Astrocyte of the spinal cord (primary cell): ENCODE measurements at regions not wholly inside any gene's neighbourhood (a gene's known extent, or its start where the extent isn't known, plus 50 kb on each side); places are given as distances from the start of the nearest gene placed in this dataset.

ENCODE experiments used
- DNase-seq: peaks from one replicate; pipeline ENCODE4 v3.0.0; 2011; ENCODE audit warnings: low read depth, low spot score
- H3K4me3 ChIP-seq: 2 replicates; pipeline ENCODE4 v1.5.1; 2011; ENCODE audit warnings: low read depth, mild to moderate bottlenecking, low read length, moderate library complexity
- in situ Hi-C: cut with HindIII; loops from 2 replicates; pipeline ENCODE4 v1.10.0; 2017; ENCODE audit warnings: low sequenced_read_pairs
- TF ChIP-seq, protein P1 (sequence below): IDR thresholded peaks from 2 replicates; pipeline ENCODE4 v1.5.1; 2012; ENCODE audit warnings: low read depth, mild to moderate bottlenecking, low read length, inconsistent platforms

DNA sequence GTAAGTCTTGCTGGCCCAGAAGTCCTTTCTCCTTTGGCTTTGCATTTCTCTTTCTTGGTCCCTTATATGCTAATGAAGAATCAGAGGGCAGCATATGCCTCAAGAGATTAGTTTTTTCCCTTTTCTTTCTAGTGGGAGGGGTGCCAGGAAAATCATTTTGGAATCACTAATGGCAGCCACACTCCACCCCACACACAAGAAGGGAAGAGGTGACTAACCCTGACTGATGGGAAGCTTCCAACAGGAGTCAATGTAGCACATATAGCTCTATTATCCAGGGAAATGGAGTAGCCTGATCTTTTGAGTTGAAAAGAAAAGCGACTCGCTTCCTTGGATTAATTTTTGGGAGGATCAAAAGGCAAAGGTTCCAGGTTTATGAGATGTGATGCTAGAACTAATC is 225.3 kb downstream of the KIF20B start:
- in situ Hi-C loops = no loop called here
- TF ChIP-seq, protein P1, sequence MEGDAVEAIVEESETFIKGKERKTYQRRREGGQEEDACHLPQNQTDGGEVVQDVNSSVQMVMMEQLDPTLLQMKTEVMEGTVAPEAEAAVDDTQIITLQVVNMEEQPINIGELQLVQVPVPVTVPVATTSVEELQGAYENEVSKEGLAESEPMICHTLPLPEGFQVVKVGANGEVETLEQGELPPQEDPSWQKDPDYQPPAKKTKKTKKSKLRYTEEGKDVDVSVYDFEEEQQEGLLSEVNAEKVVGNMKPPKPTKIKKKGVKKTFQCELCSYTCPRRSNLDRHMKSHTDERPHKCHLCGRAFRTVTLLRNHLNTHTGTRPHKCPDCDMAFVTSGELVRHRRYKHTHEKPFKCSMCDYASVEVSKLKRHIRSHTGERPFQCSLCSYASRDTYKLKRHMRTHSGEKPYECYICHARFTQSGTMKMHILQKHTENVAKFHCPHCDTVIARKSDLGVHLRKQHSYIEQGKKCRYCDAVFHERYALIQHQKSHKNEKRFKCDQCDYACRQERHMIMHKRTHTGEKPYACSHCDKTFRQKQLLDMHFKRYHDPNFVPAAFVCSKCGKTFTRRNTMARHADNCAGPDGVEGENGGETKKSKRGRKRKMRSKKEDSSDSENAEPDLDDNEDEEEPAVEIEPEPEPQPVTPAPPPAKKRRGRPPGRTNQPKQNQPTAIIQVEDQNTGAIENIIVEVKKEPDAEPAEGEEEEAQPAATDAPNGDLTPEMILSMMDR = no peak
- DNase-seq = peak; percentile 3
- no peak overlapping the region for H3K4me3 ChIP-seq

DNA sequence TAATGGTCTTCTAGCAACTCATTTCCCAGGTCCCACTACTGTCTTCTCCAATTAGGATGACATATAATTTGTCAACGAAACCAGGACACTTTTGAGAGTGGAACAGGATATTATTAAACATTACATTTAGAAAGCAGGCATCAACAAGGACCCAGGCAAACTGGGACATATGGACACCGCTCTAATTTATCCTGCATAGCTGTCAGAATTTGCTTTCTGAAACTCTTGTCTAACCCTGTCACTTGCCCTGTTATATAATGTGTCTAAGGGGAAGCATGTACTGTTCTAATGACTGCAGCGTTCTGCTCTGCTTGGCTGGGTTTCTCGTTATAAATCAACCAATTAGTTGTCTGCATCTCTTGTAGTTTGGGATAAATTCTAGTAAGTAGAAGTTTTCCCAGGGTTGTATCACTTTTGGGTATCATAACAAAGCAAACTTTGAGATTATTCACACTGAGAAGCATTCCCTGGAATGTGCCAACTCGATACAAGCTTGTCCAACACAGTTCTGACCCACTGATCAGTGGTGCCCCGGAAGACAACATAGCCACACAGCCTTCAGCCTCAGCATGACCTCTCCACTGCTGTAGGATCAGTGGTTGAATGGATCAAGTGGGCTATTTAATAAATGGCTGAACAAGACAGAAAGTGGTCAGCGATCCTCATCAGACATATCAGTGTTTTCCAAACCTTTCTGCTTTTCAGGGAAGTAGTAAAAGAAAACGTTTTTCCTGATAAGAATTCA is 228.1 kb downstream of the KIF20B start:
- H3K4me3 ChIP-seq = no peak overlapping the region
- DNase-seq = no peak
- in situ Hi-C loops = no loop called here
- TF ChIP-seq, protein P1 = no peak

DNA sequence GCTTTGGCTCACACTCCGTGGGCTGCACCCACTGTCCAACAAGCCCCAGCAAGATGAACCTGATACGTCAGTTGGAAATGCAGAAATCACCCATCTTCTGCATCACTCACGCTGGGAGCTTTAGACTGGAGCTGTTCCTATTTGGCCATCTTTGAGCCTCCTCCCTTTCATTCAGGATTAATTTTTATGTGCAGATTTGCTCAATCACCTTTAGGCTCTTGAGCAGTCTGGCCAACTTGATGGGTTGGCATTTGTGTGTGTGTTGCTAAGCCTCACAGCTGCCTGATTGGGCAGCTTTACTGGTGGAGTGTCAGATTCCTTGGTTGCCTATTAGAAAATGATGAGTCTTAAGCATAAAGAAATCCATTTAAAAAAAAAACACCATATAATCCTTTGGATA is 236.1 kb downstream of the KIF20B start:
- DNase-seq = no peak
- TF ChIP-seq, protein P1 = no peak
- H3K4me3 ChIP-seq = no peak overlapping the region
- in situ Hi-C loops = no loop called here

DNA sequence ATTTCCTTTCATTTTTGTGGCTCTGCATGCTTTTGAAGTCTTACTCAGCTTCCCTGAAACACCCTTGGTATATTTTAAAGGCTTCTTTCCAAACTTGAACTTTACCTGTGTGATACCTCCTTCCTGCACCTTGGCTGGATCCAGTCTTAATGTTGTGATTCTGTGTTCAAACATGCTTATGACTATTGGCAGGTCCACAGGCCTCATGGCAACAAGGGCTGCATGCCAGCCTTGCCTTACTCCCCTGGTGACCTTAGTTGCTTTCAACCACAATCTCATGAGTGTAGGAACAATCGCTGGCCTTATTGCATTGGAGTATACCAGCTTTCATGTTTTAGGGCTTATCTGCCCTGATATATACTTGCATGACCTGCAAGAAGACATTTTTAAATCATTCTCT is 238.7 kb downstream of the KIF20B start:
- in situ Hi-C loops = no loop called here
- DNase-seq = no peak
- TF ChIP-seq, protein P1 = no peak
- H3K4me3 ChIP-seq = no peak overlapping the region

DNA sequence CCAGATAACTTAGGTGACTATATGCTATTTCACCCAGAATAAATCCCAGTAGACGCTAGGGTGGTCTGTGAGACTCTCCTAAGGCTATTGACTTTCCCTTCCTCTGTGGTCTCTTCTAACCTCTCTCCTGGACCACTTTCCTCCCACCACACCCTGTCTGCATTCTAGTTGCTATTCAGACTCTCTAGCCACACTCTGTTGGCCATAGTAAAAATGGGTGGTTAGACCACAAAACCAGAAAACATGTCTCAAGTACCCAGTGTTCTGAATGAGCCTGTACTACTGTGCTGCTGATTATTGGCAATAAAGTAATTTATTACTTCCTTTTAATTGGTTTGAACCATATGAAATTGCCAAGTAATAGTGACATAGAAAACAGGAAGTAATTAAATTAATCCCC is 240.8 kb downstream of the KIF20B start:
- peak; percentile 35 for DNase-seq
- H3K4me3 ChIP-seq = no peak overlapping the region
- TF ChIP-seq, protein P1 = no peak
- in situ Hi-C loops = no loop called here

DNA sequence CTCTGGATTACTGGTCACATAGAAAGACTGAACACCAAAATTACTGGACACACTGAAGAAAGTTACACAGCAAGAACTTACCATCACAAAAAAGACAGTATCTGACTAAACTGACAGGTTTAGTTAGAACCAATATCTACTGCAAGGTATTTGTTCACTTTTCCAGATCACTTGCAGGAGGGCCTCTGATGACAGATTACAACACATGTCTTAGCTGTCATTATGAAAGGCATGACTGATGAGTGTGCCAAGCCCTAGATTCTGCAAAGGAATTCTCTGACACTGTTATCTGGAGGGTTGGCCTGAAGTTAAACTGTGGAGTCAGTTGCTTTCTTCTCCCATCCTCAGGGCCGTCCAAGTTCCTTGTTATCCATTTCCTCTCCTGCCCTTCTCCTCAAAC is 242.7 kb downstream of the KIF20B start:
- DNase-seq = no peak
- TF ChIP-seq, protein P1 = no peak
- in situ Hi-C loops = no loop called here
- H3K4me3 ChIP-seq = no peak overlapping the region
